Vagina (tissue), 2 donors: ENCODE measurements at regions not wholly inside any gene's neighbourhood (a gene's known extent, or its start where the extent isn't known, plus 50 kb on each side); places are given as distances from the start of the nearest gene placed in this dataset.

Experiments used
- POLR2A ChIP-seq, 2 donors: fragments of 450-650 bp; IDR thresholded peaks; one replicate each; pipeline ENCODE4 v1.6.1; 2017; ENCODE audit warnings: antibody characterized with exemption in 2 of 2, mild to moderate bottlenecking in 2 of 2, moderate library complexity in 2 of 2
- TF ChIP-seq, protein P1 (sequence below), 3 experiments: fragments of 450-650 bp in 2 of 3; fragments of 200-600 bp in 1 of 3; sonication (generic) in 1 of 3; IDR thresholded peaks; one replicate each; pipeline ENCODE4 v1.5.1; 2017 to 2019; ENCODE audit warnings: antibody characterized with exemption in 3 of 3, mild to moderate bottlenecking in 2 of 3, moderate library complexity in 2 of 3

DNA sequence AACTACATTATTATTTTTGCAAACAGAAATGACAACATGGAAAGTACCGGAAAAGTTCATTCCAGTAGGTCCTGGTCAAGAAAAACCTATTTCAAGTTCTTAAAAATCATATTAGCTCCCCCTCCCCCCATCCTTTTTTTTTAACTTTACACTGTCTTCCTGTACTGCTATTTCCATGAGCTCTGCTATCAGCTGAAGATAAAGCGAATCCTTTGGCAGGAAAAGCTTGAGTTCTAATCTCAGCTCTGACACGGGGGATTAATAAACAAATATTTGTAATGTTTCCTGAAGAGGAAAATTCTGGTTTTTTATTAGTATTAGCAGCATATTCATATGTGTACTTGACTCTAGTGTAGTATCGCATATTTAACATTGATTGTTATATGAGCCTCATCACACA lies 190.7 kb upstream of the ESRRG start:
- TF ChIP-seq, protein P1, sequence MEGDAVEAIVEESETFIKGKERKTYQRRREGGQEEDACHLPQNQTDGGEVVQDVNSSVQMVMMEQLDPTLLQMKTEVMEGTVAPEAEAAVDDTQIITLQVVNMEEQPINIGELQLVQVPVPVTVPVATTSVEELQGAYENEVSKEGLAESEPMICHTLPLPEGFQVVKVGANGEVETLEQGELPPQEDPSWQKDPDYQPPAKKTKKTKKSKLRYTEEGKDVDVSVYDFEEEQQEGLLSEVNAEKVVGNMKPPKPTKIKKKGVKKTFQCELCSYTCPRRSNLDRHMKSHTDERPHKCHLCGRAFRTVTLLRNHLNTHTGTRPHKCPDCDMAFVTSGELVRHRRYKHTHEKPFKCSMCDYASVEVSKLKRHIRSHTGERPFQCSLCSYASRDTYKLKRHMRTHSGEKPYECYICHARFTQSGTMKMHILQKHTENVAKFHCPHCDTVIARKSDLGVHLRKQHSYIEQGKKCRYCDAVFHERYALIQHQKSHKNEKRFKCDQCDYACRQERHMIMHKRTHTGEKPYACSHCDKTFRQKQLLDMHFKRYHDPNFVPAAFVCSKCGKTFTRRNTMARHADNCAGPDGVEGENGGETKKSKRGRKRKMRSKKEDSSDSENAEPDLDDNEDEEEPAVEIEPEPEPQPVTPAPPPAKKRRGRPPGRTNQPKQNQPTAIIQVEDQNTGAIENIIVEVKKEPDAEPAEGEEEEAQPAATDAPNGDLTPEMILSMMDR (IDR thresholded peaks at IDR 0.05), result no peak
- no peak for TF ChIP-seq POLR2A (IDR thresholded peaks at IDR 0.05)
